ENCODE measurements at regions not wholly inside any gene's neighbourhood (a gene's known extent, or its start where the extent isn't known, plus 50 kb on each side); places are given as distances from the start of the nearest gene placed in this dataset.
"Not testable (repeated sequence)": the region's sequence is repeated elsewhere in the genome, so short reads cannot be mapped to it uniquely, and the experiment has no call there.

DNA sequence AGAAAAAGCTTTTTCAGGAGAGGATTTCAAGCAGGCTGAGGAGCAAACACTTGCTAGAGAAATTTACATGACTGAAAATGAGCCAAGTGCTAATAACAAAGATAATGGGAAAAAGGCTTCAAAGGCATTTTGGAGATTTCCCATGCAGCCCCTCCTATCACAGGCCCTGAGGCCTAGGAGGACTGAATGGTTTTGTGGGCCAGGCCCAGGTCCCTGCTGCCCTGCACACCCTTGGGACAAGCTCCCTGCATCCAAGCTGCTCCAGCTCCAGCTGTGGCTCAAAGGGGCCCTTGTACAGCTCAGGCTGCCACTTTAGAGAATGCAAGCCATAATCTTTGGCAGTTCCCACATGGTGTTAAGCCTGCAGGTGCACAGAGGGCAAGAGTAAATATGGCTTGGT lies 154.0 kb upstream of the LMNTD1 start:
- Histone ChIP-seq H3K36me3 (no peaks in the 10 kb centered on the region), H3K27ac (no peak overlapping the region), H3K4me3 (no peak overlapping the region), H3K4me1 (no peaks in the 10 kb centered on the region), H3K27me3 (no peaks in the 10 kb centered on the region), H3K9me3 (peaks cover 0 to 20% of the 10 kb centered on the region in 2 donors)
- TF ChIP-seq, protein P1, sequence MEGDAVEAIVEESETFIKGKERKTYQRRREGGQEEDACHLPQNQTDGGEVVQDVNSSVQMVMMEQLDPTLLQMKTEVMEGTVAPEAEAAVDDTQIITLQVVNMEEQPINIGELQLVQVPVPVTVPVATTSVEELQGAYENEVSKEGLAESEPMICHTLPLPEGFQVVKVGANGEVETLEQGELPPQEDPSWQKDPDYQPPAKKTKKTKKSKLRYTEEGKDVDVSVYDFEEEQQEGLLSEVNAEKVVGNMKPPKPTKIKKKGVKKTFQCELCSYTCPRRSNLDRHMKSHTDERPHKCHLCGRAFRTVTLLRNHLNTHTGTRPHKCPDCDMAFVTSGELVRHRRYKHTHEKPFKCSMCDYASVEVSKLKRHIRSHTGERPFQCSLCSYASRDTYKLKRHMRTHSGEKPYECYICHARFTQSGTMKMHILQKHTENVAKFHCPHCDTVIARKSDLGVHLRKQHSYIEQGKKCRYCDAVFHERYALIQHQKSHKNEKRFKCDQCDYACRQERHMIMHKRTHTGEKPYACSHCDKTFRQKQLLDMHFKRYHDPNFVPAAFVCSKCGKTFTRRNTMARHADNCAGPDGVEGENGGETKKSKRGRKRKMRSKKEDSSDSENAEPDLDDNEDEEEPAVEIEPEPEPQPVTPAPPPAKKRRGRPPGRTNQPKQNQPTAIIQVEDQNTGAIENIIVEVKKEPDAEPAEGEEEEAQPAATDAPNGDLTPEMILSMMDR (IDR thresholded peaks at IDR 0.05), result no peak
- DNase-seq (ENCODE audit: low spot score), result no peak

DNA sequence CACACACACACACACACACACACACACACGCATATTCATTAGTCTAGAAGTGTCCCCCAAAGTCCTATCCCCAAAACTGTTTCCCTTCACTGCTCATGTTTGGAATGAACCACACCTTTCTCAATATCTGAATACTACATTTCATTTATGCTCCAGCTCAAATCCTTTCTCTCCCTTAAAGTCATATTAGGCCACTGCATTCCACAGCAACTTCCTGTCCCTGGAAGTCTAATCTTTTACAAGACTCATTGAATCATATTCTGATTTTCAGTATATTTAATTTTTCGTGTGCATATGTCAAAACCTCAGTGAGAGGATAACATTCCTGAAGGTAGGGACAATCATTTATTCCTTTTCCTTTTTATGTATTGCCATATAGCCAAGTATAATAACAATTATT lies 155.6 kb upstream of the LMNTD1 start:
- Histone ChIP-seq H3K27me3 (no peaks in the 10 kb centered on the region), H3K27ac (no peak overlapping the region), H3K36me3 (no peaks in the 10 kb centered on the region), H3K4me3 (no peak overlapping the region), H3K9me3 (peaks cover 0 to 20% of the 10 kb centered on the region in 2 donors), H3K4me1 (no peaks in the 10 kb centered on the region)
- TF ChIP-seq, protein P1 (IDR thresholded peaks at IDR 0.05), result no peak
- no peak for DNase-seq (ENCODE audit: low spot score)

DNA sequence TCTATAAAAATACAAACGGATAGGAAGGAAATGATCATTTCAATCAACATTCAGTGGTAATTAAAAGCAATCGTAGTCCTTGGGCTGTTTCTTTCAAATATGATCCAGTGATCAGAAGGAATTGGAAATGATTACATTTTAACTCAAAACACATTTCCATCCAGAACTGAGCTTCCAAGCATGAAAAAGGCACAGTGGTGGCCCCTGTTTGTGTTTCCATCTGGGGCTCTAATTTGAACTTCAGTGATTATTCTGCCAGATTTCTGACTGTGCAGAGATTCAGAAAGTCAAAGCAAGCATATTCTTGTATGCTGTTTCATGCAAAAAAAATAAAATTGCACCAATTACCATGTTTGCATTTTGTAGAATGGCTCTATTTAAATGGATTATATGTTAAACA lies 157.0 kb upstream of the LMNTD1 start:
- Histone ChIP-seq H3K36me3 (no peaks in the 10 kb centered on the region), H3K4me1 (no peaks in the 10 kb centered on the region), H3K27ac (no peak overlapping the region), H3K4me3 (no peak overlapping the region), H3K27me3 (no peaks in the 10 kb centered on the region), H3K9me3 (peaks cover 0 to 20% of the 10 kb centered on the region in 2 donors)
- DNase-seq (ENCODE audit: low spot score), result no peak
- TF ChIP-seq, protein P1 (IDR thresholded peaks at IDR 0.05), result no peak

DNA sequence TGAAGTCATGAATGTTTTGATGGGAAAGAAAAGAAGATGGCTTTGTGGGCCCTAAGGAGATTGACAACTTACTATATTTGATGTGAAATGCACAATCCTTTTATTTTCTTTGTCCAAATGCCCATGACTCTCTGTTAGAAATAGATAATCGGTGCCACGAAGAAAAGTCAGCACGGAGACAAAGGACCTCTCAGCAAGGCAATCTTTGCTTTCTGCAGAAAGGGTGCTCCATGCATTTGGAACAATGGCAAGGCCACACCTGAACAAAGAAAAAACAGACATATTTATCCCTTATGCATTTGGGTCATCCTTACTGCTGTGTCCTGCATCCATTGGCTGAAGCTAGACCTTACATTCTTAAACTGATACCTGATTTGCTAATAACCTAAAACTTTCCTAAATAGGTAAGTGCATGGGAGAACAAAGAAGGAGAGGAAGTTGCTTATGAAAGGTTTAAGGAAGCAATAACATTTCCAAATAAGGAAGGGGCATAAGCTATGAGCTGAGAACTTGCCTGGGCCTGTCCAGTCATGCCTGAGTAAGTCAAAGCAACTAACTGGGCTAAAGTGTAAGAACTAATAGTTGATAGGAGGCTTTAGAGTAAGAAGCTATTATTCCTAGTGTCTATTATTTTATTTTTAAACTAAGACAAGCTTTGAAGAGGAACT lies 158.0 kb upstream of the LMNTD1 start:
- not testable (repeated sequence) for H3K4me3 ChIP-seq; H3K4me1 ChIP-seq; H3K27me3 ChIP-seq; H3K27ac ChIP-seq; H3K36me3 ChIP-seq; DNase-seq (ENCODE audit: low spot score)
- peaks cover 0 to 20% of the 10 kb centered on the region in 2 donors for H3K9me3 ChIP-seq

DNA sequence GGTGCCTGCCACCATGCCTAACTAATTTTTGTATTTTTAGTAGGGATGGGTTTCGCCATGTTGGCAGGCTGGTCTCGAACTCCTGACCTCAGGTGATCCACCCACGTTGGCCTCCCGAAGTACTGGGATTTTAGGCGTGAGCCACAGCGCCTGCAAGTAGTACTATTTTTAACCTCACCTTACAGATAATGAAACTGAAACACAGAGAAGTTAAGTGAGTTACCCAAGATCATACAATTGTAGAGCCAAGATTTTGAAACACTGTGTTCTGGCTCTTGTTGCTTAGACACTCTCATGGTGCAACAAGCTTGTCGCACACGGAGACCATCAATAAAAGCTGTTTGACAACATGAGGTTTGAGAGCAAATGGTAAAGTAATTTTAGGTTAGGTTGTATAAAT lies 159.1 kb upstream of the LMNTD1 start:
- H3K9me3 ChIP-seq, result peaks cover 0 to 12% of the 10 kb centered on the region in 2 donors
- no peaks in the 10 kb centered on the region for H3K4me1 ChIP-seq
- no peaks in the 10 kb centered on the region for H3K27me3 ChIP-seq
- no peak for DNase-seq (ENCODE audit: low spot score)
- no peaks in the 10 kb centered on the region for H3K36me3 ChIP-seq
- H3K27ac ChIP-seq, result no peak overlapping the region
- no peak overlapping the region for H3K4me3 ChIP-seq
- TF ChIP-seq, protein P1 (IDR thresholded peaks at IDR 0.05), result no peak

DNA sequence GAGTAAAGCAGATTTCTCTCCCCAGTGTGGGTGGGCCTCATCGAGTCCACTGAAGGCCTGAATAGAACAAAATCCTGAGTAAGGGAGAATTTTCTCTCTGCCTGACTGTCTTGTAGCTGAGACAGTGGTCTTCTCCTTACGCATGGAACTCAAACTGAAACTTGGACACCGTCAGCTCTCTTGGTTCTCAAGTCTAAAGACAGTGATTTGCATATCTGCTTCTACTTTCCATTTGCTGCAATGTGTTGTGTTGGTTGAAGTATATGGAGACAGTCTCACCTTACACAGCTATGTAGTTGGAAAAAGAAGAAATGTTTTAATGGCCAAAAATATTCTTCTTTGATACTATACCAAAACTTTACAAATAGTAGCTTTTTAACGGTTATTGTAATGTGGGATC lies 160.2 kb upstream of the LMNTD1 start:
- H3K27ac ChIP-seq, result no peak overlapping the region
- H3K4me1 ChIP-seq, result no peaks in the 10 kb centered on the region
- peaks cover 0 to 11% of the 10 kb centered on the region in 2 donors for H3K9me3 ChIP-seq
- no peak for DNase-seq (ENCODE audit: low spot score)
- H3K36me3 ChIP-seq, result no peaks in the 10 kb centered on the region
- H3K27me3 ChIP-seq, result no peaks in the 10 kb centered on the region
- no peak overlapping the region for H3K4me3 ChIP-seq
- TF ChIP-seq, protein P1 (IDR thresholded peaks at IDR 0.05), result no peak
